Hepatocyte (in vitro differentiated cells): ENCODE measurements at regions not wholly inside any gene's neighbourhood (a gene's known extent, or its start where the extent isn't known, plus 50 kb on each side); places are given as distances from the start of the nearest gene placed in this dataset.

Source experiments
- DNase-seq: peaks from one replicate; pipeline ENCODE4 v3.0.0-alpha.2; 2016; ENCODE audit warnings: low spot score
- H2AFZ ChIP-seq: fragments of 200-600 bp; sonication (generic); 2 replicates; pipeline ENCODE4 v1.6.0; 2016; ENCODE audit warnings: antibody characterized with exemption, mild to moderate bottlenecking
- H3K27ac ChIP-seq: fragments of 200-600 bp; sonication (generic); 2 replicates; pipeline ENCODE4 v1.5.1; 2016; ENCODE audit warnings: mild to moderate bottlenecking
- H3K27me3 ChIP-seq: fragments of 200-600 bp; sonication (generic); 2 replicates; pipeline ENCODE4 v1.6.1; 2016
- H3K36me3 ChIP-seq: fragments of 200-600 bp; sonication (generic); replicated peaks from 2 replicates; pipeline ENCODE4 v1.5.1; 2016; ENCODE audit warnings: low read depth; ENCODE audit not compliant: insufficient read depth
- H3K4me1 ChIP-seq: fragments of 200-600 bp; sonication (generic); 2 replicates; pipeline ENCODE4 v1.5.1; 2016; ENCODE audit warnings: mild to moderate bottlenecking, moderate library complexity; ENCODE audit not compliant: insufficient read depth
- H3K4me2 ChIP-seq: fragments of 200-600 bp; sonication (generic); 2 replicates; pipeline ENCODE4 v1.6.0; 2016
- H3K4me3 ChIP-seq: fragments of 200-600 bp; sonication (generic); 2 replicates; pipeline ENCODE4 v1.5.1; 2016; ENCODE audit warnings: mild to moderate bottlenecking
- H3K79me2 ChIP-seq: fragments of 200-600 bp; sonication (generic); 2 replicates; pipeline ENCODE4 v1.6.0; 2017; ENCODE audit warnings: mild to moderate bottlenecking
- H3K9me2 ChIP-seq: fragments of 200-600 bp; sonication (generic); replicated peaks from 2 replicates; pipeline ENCODE4 v1.6.0; 2017; ENCODE audit warnings: mild to moderate bottlenecking; ENCODE audit not compliant: insufficient read depth
- H3K9me3 ChIP-seq: fragments of 200-600 bp; sonication (generic); 2 replicates; pipeline ENCODE4 v1.5.1; 2016; ENCODE audit warnings: low read depth, mild to moderate bottlenecking
- H4K20me1 ChIP-seq: fragments of 200-600 bp; sonication (generic); 2 replicates; pipeline ENCODE4 v1.6.0; 2016; ENCODE audit warnings: mild to moderate bottlenecking; ENCODE audit not compliant: insufficient read depth, poor library complexity, severe bottlenecking
- CTCF ChIP-seq: fragments of 200-600 bp; sonication (generic); IDR thresholded peaks from 2 replicates; pipeline ENCODE4 v1.5.1; 2016; ENCODE audit warnings: antibody characterized with exemption, mild to moderate bottlenecking; ENCODE audit not compliant: poor library complexity
- EZH2 ChIP-seq: fragments of 200-600 bp; sonication (generic); IDR thresholded peaks from 2 replicates; pipeline ENCODE4 v1.6.1; 2016; ENCODE audit warnings: antibody characterized with exemption, mild to moderate bottlenecking, borderline replicate concordance
- EZH2phosphoT487 ChIP-seq: fragments of 200-600 bp; sonication (generic); IDR thresholded peaks from one replicate; pipeline ENCODE4 v1.6.1; 2018; ENCODE audit warnings: antibody characterized with exemption, mild to moderate bottlenecking, low read depth, moderate library complexity; ENCODE audit not compliant: unreplicated experiment, severe bottlenecking
- WGBS: methylation state at CpG from one replicate; pipeline ENCODE4 v1.1.6; 2016; ENCODE audit warnings: low lambda C conversion rate; ENCODE audit errors: missing lambda C conversion rate; 5-methylcytosine and 5-hydroxymethylcytosine counted together

GRCh38 chr5:51859624-51860023 is 476.4 kb downstream of the ISL1 start:
- Histone ChIP-seq H3K27me3 (no peaks in the 10 kb centered on the region), H3K36me3 (no peaks in the 10 kb centered on the region), H3K4me3 (no peak overlapping the region), H3K4me2 (no peak overlapping the region), H3K9me2 (no peaks in the 10 kb centered on the region), H3K27ac (no peak overlapping the region), H3K79me2 (no peaks in the 10 kb centered on the region), H3K4me1 (no peaks in the 10 kb centered on the region), H4K20me1 (no peaks in the 10 kb centered on the region), H3K9me3 (no peaks in the 10 kb centered on the region), H2AFZ (no peak overlapping the region)
- 86% methylated on average over 4 of the region's 4 CpGs for WGBS
- no peak for DNase-seq
- TF ChIP-seq EZH2phosphoT487 = no peak
- no peak for TF ChIP-seq EZH2
- no peak for TF ChIP-seq CTCF

GRCh38 chr5:51860532-51861018 is 477.3 kb downstream of the ISL1 start:
- H3K4me3 ChIP-seq = no peak overlapping the region
- TF ChIP-seq EZH2phosphoT487 = peak; percentile 98
- TF ChIP-seq CTCF = no peak
- H2AFZ ChIP-seq = no peak overlapping the region
- H3K4me1 ChIP-seq = no peaks in the 10 kb centered on the region
- no peak overlapping the region for H3K27ac ChIP-seq
- H3K79me2 ChIP-seq = no peaks in the 10 kb centered on the region
- no peak overlapping the region for H3K4me2 ChIP-seq
- H3K36me3 ChIP-seq = no peaks in the 10 kb centered on the region
- no peaks in the 10 kb centered on the region for H3K27me3 ChIP-seq
- WGBS = 25% methylated on average over 1 of the region's 1 CpG
- DNase-seq = peak; percentile 10
- H3K9me2 ChIP-seq = no peaks in the 10 kb centered on the region
- H4K20me1 ChIP-seq = no peaks in the 10 kb centered on the region
- no peaks in the 10 kb centered on the region for H3K9me3 ChIP-seq

GRCh38 chr5:51872144-51872543 is 488.9 kb downstream of the ISL1 start:
- H3K27ac ChIP-seq = no peak overlapping the region
- DNase-seq = no peak
- TF ChIP-seq CTCF (no peak), EZH2phosphoT487 (no peak), EZH2 (no peak)
- no peaks in the 10 kb centered on the region for H3K27me3 ChIP-seq
- no peak overlapping the region for H3K4me3 ChIP-seq
- no peak overlapping the region for H3K4me2 ChIP-seq
- H4K20me1 ChIP-seq = no peaks in the 10 kb centered on the region
- no peak overlapping the region for H2AFZ ChIP-seq
- no peaks in the 10 kb centered on the region for H3K9me3 ChIP-seq
- WGBS = 91% methylated on average over 2 of the region's 2 CpGs
- no peaks in the 10 kb centered on the region for H3K79me2 ChIP-seq
- no peaks in the 10 kb centered on the region for H3K36me3 ChIP-seq
- no peaks in the 10 kb centered on the region for H3K9me2 ChIP-seq
- H3K4me1 ChIP-seq = no peaks in the 10 kb centered on the region

- H3K27ac ChIP-seq = no peak overlapping the region
- no peak for DNase-seq
- H3K9me2 ChIP-seq = no peaks in the 10 kb centered on the region
- no peaks in the 10 kb centered on the region for H3K9me3 ChIP-seq
- H4K20me1 ChIP-seq = no peaks in the 10 kb centered on the region
- TF ChIP-seq CTCF (no peak), EZH2 (no peak), EZH2phosphoT487 (no peak)
- H3K4me2 ChIP-seq = peak overlapping the region; percentile 28
- peaks cover 5% of the 10 kb centered on the region for H3K4me1 ChIP-seq
- no peaks in the 10 kb centered on the region for H3K27me3 ChIP-seq
- H3K4me3 ChIP-seq = no peak overlapping the region
- peak overlapping the region; percentile 11 for H2AFZ ChIP-seq
- no peaks in the 10 kb centered on the region for H3K79me2 ChIP-seq
- no peaks in the 10 kb centered on the region for H3K36me3 ChIP-seq
Measured at GRCh38 chr5:51881901-51882300, 498.7 kb downstream of the ISL1 start.
